HepG2 (cell line): ENCODE measurements at regions not wholly inside any gene's neighbourhood (a gene's known extent, or its start where the extent isn't known, plus 50 kb on each side); places are given as distances from the start of the nearest gene placed in this dataset.

Experiments used
- ATAC-seq: fragments of 200-7000 bp; cut with Tn5 transposase; 3 replicates; pipeline ENCODE4 v1.9.1; 2020; ENCODE audit warnings: mild to moderate bottlenecking, moderate library complexity
- BruUV-seq: library from RNA; stranded (reverse); fragments of 400-500 nt; replicated peaks from 2 replicates; lab custom pipeline; 2021; lab: Mats Ljungman, UMichigan
- CTCF ChIA-PET: fragments of 300-600 bp; formaldehyde crosslinking; extraction: SDS; loops from one replicate; lab custom pipeline; 2021; ENCODE audit warnings: low total read pairs, inconsistent platforms, low intra/inter-chr PET ratio; lab: Yijun Ruan, JAX
- POLR2A ChIA-PET: fragments of 350-600 bp; sonication (Branson Sonifier 250); formaldehyde crosslinking; loops from one replicate; lab custom pipeline; 2020; ENCODE audit warnings: antibody characterized with exemption, inconsistent platforms; lab: Yijun Ruan, JAX
- DNase-seq: peaks from one replicate; pipeline ENCODE4 v3.0.0-alpha.2; 2015; ENCODE audit warnings: low spot score
- FAIRE-seq: peaks from 3 replicates; lab custom pipeline; 2011; peaks lifted over from hg19 to GRCh38; lab: Jason Lieb, UNC
- H2AFZ ChIP-seq: one replicate; pipeline ENCODE4 v1.6.1; 2011; ENCODE audit warnings: low read length, inconsistent platforms
- H3K27ac ChIP-seq: fragments of 300-600 bp; 3 replicates; pipeline ENCODE4 v1.8.0; 2011; ENCODE audit warnings: mixed run types, mild to moderate bottlenecking, mixed read lengths, low read length, inconsistent platforms; ENCODE audit not compliant: insufficient read depth; ENCODE audit errors: extremely low read length
- H3K27me3 ChIP-seq, 2 experiments: fragments of 200-600 bp in 1 of 2; 2 replicates in 1 of 2; 3 replicates in 1 of 2; pipeline versions ENCODE4 v1.6.0 to v1.8.0; 2011; ENCODE audit warnings: low read length in 2 of 2, mild to moderate bottlenecking in 2 of 2, moderate library complexity in 2 of 2, inconsistent platforms in 1 of 2; ENCODE audit not compliant: insufficient read depth in 2 of 2, control insufficient read depth in 1 of 2
- H3K36me3 ChIP-seq, 2 experiments: fragments of 200-600 bp in 1 of 2; replicated peaks in 1 of 2; 2 replicates in 1 of 2; 3 replicates in 1 of 2; pipeline versions ENCODE4 v1.5.1 to v1.8.0; 2011; ENCODE audit warnings: low read length in 2 of 2, inconsistent platforms in 1 of 2; ENCODE audit not compliant: insufficient read depth in 2 of 2, control insufficient read depth in 1 of 2
- H3K4me1 ChIP-seq: 2 replicates; pipeline ENCODE4 v1.5.1; 2012; ENCODE audit warnings: low read length, inconsistent platforms; ENCODE audit not compliant: insufficient read depth
- H3K4me2 ChIP-seq: 2 replicates; pipeline ENCODE4 v1.6.0; 2011; ENCODE audit warnings: low read depth, low read length, inconsistent platforms
- H3K4me3 ChIP-seq, 3 experiments: fragments of 200-600 bp in 1 of 3; sonication (generic), shearing (Covaris generic) in 1 of 3; replicated peaks in 1 of 3; 2 replicates each; pipeline ENCODE4 v1.5.1; 2011 to 2016; ENCODE audit warnings: low read length in 3 of 3, inconsistent platforms in 2 of 3, low read depth in 2 of 3, mild to moderate bottlenecking in 2 of 3, control low read depth in 1 of 3, mixed read lengths in 1 of 3; ENCODE audit not compliant: insufficient read depth in 1 of 3
- H3K79me2 ChIP-seq: one replicate; pipeline ENCODE4 v1.6.1; 2011; ENCODE audit warnings: low read length, inconsistent platforms; ENCODE audit not compliant: insufficient read depth
- H3K9ac ChIP-seq: 2 replicates; pipeline ENCODE4 v1.6.0; 2011; ENCODE audit warnings: mild to moderate bottlenecking, low read depth, low read length, inconsistent platforms; ENCODE audit not compliant: insufficient read depth
- H3K9me3 ChIP-seq: 2 replicates; pipeline ENCODE4 v1.5.1; 2012; ENCODE audit warnings: mild to moderate bottlenecking, low read length
- H4K20me1 ChIP-seq: 2 replicates; pipeline ENCODE4 v1.6.0; 2011; ENCODE audit warnings: inconsistent platforms, mild to moderate bottlenecking, low read length, moderate library complexity; ENCODE audit not compliant: insufficient read depth
- CENPBD1 ChIP-seq: sonication (generic); formaldehyde crosslinking; IDR thresholded peaks from 2 replicates; pipeline ENCODE4 v1.8.0; 2022; ENCODE audit warnings: missing genetic modification reagents, low read depth, mild to moderate bottlenecking, borderline replicate concordance
- HOXA7 ChIP-seq: sonication (generic); formaldehyde crosslinking; IDR thresholded peaks from 2 replicates; pipeline ENCODE4 v1.8.1; 2022; ENCODE audit warnings: mild to moderate bottlenecking, missing genetic modification reagents, moderate library complexity
- MTF1 ChIP-seq: sonication (generic); formaldehyde crosslinking; IDR thresholded peaks from 2 replicates; pipeline ENCODE4 v1.5.0; 2020; ENCODE audit warnings: missing genetic modification reagents
- NR0B2 ChIP-seq: sonication (generic); formaldehyde crosslinking; IDR thresholded peaks from 2 replicates; pipeline ENCODE4 v1.4.0; 2020; ENCODE audit warnings: mild to moderate bottlenecking, missing genetic modification reagents
- POLR2AphosphoS2 ChIP-seq: IDR thresholded peaks from 2 replicates; pipeline ENCODE4 v1.6.1; 2011; ENCODE audit warnings: low read depth, low read length, improper control_type of control experiment
- ZNF274 ChIP-seq: sonication (generic); formaldehyde crosslinking; IDR thresholded peaks from 2 replicates; pipeline ENCODE4 v1.5.1; 2020; ENCODE audit warnings: mild to moderate bottlenecking, missing genetic modification reagents
- ZNF407 ChIP-seq: sonication (generic); formaldehyde crosslinking; IDR thresholded peaks from one replicate; pipeline ENCODE4 v1.5.1; 2020; ENCODE audit warnings: mild to moderate bottlenecking, missing genetic modification reagents; ENCODE audit errors: not compliant biosample characterization
- ZNF431 ChIP-seq: sonication (generic); formaldehyde crosslinking; IDR thresholded peaks from 2 replicates; pipeline ENCODE4 v1.9.0; 2022; ENCODE audit warnings: missing genetic modification reagents, low read depth, mild to moderate bottlenecking, borderline replicate concordance
- ZNF580 ChIP-seq: IDR thresholded peaks from 2 replicates; pipeline ENCODE4 v1.6.1; 2016; ENCODE audit warnings: low read depth, borderline replicate concordance
- ZNF720 ChIP-seq: sonication (generic); formaldehyde crosslinking; IDR thresholded peaks from 2 replicates; pipeline ENCODE4 v1.4.0; 2020; ENCODE audit warnings: missing genetic modification reagents
- WGBS: methylation state at CpG from one replicate; pipeline ENCODE4 v1.1.6; 2017; ENCODE audit warnings: low lambda C conversion rate; 5-methylcytosine and 5-hydroxymethylcytosine counted together
- in situ Hi-C: cut with HindIII; loops from 2 replicates; pipeline ENCODE4 v1.10.0; 2017; ENCODE audit warnings: low pct_unique_long_range_greater_than_20kb; ENCODE audit not compliant: extremely low pct_ligation_motif_present
- intact Hi-C: fragments of 100-400 bp; cut with micrococcal nuclease; formaldehyde crosslinking; loops from one replicate; pipeline ENCODE4 v1.10.0; 2022; ENCODE audit not compliant: unreplicated experiment
- TF ChIP-seq, protein P1 (sequence below): sonication (generic); formaldehyde crosslinking; IDR thresholded peaks from 2 replicates; pipeline ENCODE4 v1.5.0; 2020; ENCODE audit warnings: missing genetic modification reagents
- TF ChIP-seq, protein P2 (sequence below): sonication (generic); formaldehyde crosslinking; conservative IDR thresholded peaks from 2 replicates; pipeline ENCODE4 v1.8.0; 2022; ENCODE audit warnings: missing genetic modification reagents

GRCh38 chr10:44760513-44760912 lies 150.6 kb upstream of the TMEM72 start:
- in situ Hi-C loops (no loop called here), intact Hi-C loops (no loop called here)
- DNase-seq (no peak), ATAC-seq (no peak), FAIRE-seq (no peak)
- no TSS peak for BruUV-seq
- no peak overlapping the region for H3K27ac ChIP-seq
- H3K9ac ChIP-seq = no peak overlapping the region
- ChIA-PET POLR2A (no interaction called here), CTCF (no interaction called here)
- no peak overlapping the region for H2AFZ ChIP-seq
- no peaks in the 10 kb centered on the region for H3K27me3 ChIP-seq
- WGBS = 0% methylated on average over 1 of the region's 1 CpG
- no peaks in the 10 kb centered on the region for H3K79me2 ChIP-seq
- H3K4me2 ChIP-seq = no peak overlapping the region
- H3K4me1 ChIP-seq = no peaks in the 10 kb centered on the region
- no peak overlapping the region for H3K4me3 ChIP-seq
- H3K9me3 ChIP-seq = no peaks in the 10 kb centered on the region
- H4K20me1 ChIP-seq = no peaks in the 10 kb centered on the region
- no peaks in the 10 kb centered on the region for H3K36me3 ChIP-seq
- TF ChIP-seq NR0B2 (CRISPR knock-in tag) = no peak
- TF ChIP-seq ZNF431 (CRISPR knock-in tag) = no peak
- no peak for TF ChIP-seq ZNF720 (CRISPR knock-in tag)
- TF ChIP-seq, protein P1, sequence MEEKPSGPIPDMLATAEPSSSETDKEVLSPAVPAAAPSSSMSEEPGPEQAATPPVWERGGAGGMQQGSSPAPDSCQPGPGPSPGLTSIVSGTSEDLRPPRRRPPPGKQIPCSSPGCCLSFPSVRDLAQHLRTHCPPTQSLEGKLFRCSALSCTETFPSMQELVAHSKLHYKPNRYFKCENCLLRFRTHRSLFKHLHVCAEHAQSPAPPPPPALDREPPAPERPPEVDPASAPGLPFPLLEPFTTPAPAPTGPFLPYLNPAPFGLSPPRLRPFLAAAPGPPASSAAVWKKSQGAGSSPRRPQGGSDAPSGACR = no peak
- TF ChIP-seq ZNF580 = no peak
- no peak for TF ChIP-seq HOXA7 (CRISPR knock-in tag)
- TF ChIP-seq MTF1 = no peak
- TF ChIP-seq, protein P2, sequence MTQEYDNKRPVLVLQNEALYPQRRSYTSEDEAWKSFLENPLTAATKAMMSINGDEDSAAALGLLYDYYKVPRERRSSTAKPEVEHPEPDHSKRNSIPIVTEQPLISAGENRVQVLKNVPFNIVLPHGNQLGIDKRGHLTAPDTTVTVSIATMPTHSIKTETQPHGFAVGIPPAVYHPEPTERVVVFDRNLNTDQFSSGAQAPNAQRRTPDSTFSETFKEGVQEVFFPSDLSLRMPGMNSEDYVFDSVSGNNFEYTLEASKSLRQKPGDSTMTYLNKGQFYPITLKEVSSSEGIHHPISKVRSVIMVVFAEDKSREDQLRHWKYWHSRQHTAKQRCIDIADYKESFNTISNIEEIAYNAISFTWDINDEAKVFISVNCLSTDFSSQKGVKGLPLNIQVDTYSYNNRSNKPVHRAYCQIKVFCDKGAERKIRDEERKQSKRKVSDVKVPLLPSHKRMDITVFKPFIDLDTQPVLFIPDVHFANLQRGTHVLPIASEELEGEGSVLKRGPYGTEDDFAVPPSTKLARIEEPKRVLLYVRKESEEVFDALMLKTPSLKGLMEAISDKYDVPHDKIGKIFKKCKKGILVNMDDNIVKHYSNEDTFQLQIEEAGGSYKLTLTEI (CRISPR knock-in tag) = no peak
- TF ChIP-seq ZNF274 (CRISPR knock-in tag) = no peak
- no peak for TF ChIP-seq ZNF407 (CRISPR knock-in tag)
- no peak for TF ChIP-seq CENPBD1 (CRISPR knock-in tag)
- TF ChIP-seq POLR2AphosphoS2 = no peak
